T-helper 2 cell treated with Interferon-gamma antibody and Interleukin-4, amounts not matched to agents 100 ng/mL and 5 ng/mL, for 36 hours (primary cell): ENCODE measurements at regions not wholly inside any gene's neighbourhood (a gene's known extent, or its start where the extent isn't known, plus 50 kb on each side); places are given as distances from the start of the nearest gene placed in this dataset.
"Not testable (repeated sequence)": the region's sequence is repeated elsewhere in the genome, so short reads cannot be mapped to it uniquely, and the experiment has no call there.

Experiments
- intact Hi-C: fragments of 100-400 bp; cut with micrococcal nuclease; formaldehyde crosslinking; loops from one replicate; pipeline ENCODE4 v1.15.1; 2023

- intact Hi-C loops = no loop called here
Observed at GRCh38 chr14:40393143-40393542, 960.9 kb upstream of the FBXO33 start.

- intact Hi-C loops = no loop called here
Observed at GRCh38 chr14:40386433-40386832, 954.2 kb upstream of the FBXO33 start.

- intact Hi-C loops = no loop called here
Observed at GRCh38 chr14:40374221-40374620, 942.0 kb upstream of the FBXO33 start.

- intact Hi-C loops = no loop called here
Observed at GRCh38 chr14:40371011-40371410, 938.8 kb upstream of the FBXO33 start.

- intact Hi-C loops = no loop called here
Observed at GRCh38 chr14:40368314-40368713, 936.1 kb upstream of the FBXO33 start.

GRCh38 chr14:40367717-40368116, 935.5 kb upstream of the FBXO33 start:
- intact Hi-C loops = no loop called here

- intact Hi-C loops = no loop called here
Observed at GRCh38 chr14:40365305-40365704, 933.1 kb upstream of the FBXO33 start.

- intact Hi-C loops = no loop called here
Observed at GRCh38 chr14:40362856-40363255, 930.6 kb upstream of the FBXO33 start.

- intact Hi-C loops = no loop called here
Observed at GRCh38 chr14:40354754-40355153, 922.5 kb upstream of the FBXO33 start.

- intact Hi-C loops = not testable (repeated sequence)
Observed at GRCh38 chr14:40348104-40348503, 915.9 kb upstream of the FBXO33 start.

- intact Hi-C loops = no loop called here
Observed at GRCh38 chr14:40347675-40348074, 915.4 kb upstream of the FBXO33 start.

GRCh38 chr14:40346275-40346674, 914.0 kb upstream of the FBXO33 start:
- intact Hi-C loops = no loop called here

GRCh38 chr14:40345334-40345733, 913.1 kb upstream of the FBXO33 start:
- intact Hi-C loops = no loop called here

GRCh38 chr14:40340708-40341107, 908.5 kb upstream of the FBXO33 start:
- intact Hi-C loops = no loop called here

GRCh38 chr14:40336846-40337245, 904.6 kb upstream of the FBXO33 start:
- intact Hi-C loops = no loop called here

- intact Hi-C loops = not testable (repeated sequence)
Observed at GRCh38 chr14:40326519-40326918, 894.3 kb upstream of the FBXO33 start.

GRCh38 chr14:40318211-40318719, 886.0 kb upstream of the FBXO33 start:
- intact Hi-C loops = no loop called here

GRCh38 chr14:40317690-40318089, 885.5 kb upstream of the FBXO33 start:
- intact Hi-C loops = no loop called here

GRCh38 chr14:40312296-40312695, 880.1 kb upstream of the FBXO33 start:
- intact Hi-C loops = no loop called here

- intact Hi-C loops = no loop called here
Observed at GRCh38 chr14:40309124-40309523, 876.9 kb upstream of the FBXO33 start.

GRCh38 chr14:40308240-40308639, 876.0 kb upstream of the FBXO33 start:
- intact Hi-C loops = no loop called here

GRCh38 chr14:40296821-40297220, 864.6 kb upstream of the FBXO33 start:
- intact Hi-C loops = no loop called here

- intact Hi-C loops = no loop called here
Observed at GRCh38 chr14:40292664-40293063, 860.4 kb upstream of the FBXO33 start.

GRCh38 chr14:40282196-40282595, 850.0 kb upstream of the FBXO33 start:
- intact Hi-C loops = no loop called here
